HCT116 (cell line): ENCODE measurements at regions not wholly inside any gene's neighbourhood (a gene's known extent, or its start where the extent isn't known, plus 50 kb on each side); places are given as distances from the start of the nearest gene placed in this dataset.

ENCODE experiments used
- ATAC-seq: fragments of 200-7000 bp; cut with Tn5 transposase; 2 replicates; pipeline ENCODE4 v1.9.1; 2020; ENCODE audit warnings: mild to moderate bottlenecking, moderate library complexity
- BruUV-seq: library from RNA; stranded (reverse); fragments of 400-500 nt; replicated peaks from 2 replicates; lab custom pipeline; 2021; lab: Mats Ljungman, UMichigan
- CTCF ChIA-PET: fragments of 300-600 bp; sonication (Branson Sonifier 250); formaldehyde crosslinking; loops from one replicate; lab custom pipeline; 2021; ENCODE audit warnings: antibody characterized with exemption; lab: Charles Lee
- POLR2A ChIA-PET: fragments of 300-600, 350-600 bp; sonication (Branson Sonifier 250); formaldehyde crosslinking; loops from one replicate; lab custom pipeline; 2021; ENCODE audit warnings: antibody characterized with exemption; lab: Charles Lee
- RAD21 ChIA-PET, 2 experiments: fragments of 300-600 bp; sonication (Branson Sonifier 250); formaldehyde crosslinking; loops; one replicate each; lab custom pipeline; 2023; ENCODE audit warnings: low total read pairs in 2 of 2; ENCODE audit not compliant: uncharacterized antibody in 2 of 2, unreplicated experiment in 2 of 2, low non-redundant PET in 1 of 2; lab: Charles Lee
- DNase-seq: peaks from one replicate; pipeline ENCODE4 v3.0.0-alpha.2; 2010; ENCODE audit warnings: low read depth, low spot score
- H2AFZ ChIP-seq: fragments of 200-600 bp; shearing (Covaris generic), sonication (generic); 2 replicates; pipeline ENCODE4 v1.6.1; 2017; ENCODE audit warnings: low read depth, mixed run types, mixed read lengths, antibody characterized with exemption, low read length; ENCODE audit not compliant: poor library complexity, severe bottlenecking
- H3K27ac ChIP-seq: 2 replicates; pipeline ENCODE4 v1.5.1; 2012; ENCODE audit warnings: low read depth, low read length
- H3K27me3 ChIP-seq: fragments of 200-600 bp; sonication (generic); 2 replicates; pipeline ENCODE4 v1.6.1; 2016; ENCODE audit warnings: mixed run types, low read length, mixed read lengths; ENCODE audit not compliant: insufficient read depth
- H3K36me3 ChIP-seq, 2 experiments: fragments of 200-500 bp in 1 of 2; fragments of 200-600 bp in 1 of 2; sonication (Bioruptor generic) in 1 of 2; sonication (generic) in 1 of 2; 2 replicates each; pipeline versions ENCODE4 v1.5.1 to v1.6.1; 2014 to 2016; ENCODE audit warnings: low read length in 2 of 2, inconsistent platforms in 1 of 2, mixed read lengths in 1 of 2, mixed run types in 1 of 2; ENCODE audit not compliant: insufficient read depth in 2 of 2, control insufficient read depth in 1 of 2
- H3K4me1 ChIP-seq, 2 experiments: fragments of 200-600 bp in 1 of 2; sonication (generic) in 1 of 2; 2 replicates each; pipeline versions ENCODE4 v1.5.1 to v1.6.1; 2012 to 2017; ENCODE audit warnings: low read length in 2 of 2, inconsistent platforms in 1 of 2, mild to moderate bottlenecking in 1 of 2, mixed read lengths in 1 of 2, mixed run types in 1 of 2, moderate library complexity in 1 of 2; ENCODE audit not compliant: insufficient read depth in 2 of 2, control insufficient read depth in 1 of 2
- H3K4me2 ChIP-seq: fragments of 200-600 bp; sonication (generic); 2 replicates; pipeline ENCODE4 v1.6.1; 2017; ENCODE audit warnings: mixed run types, low read length, mixed read lengths
- H3K4me3 ChIP-seq, 2 experiments: fragments of 200-600 bp in 1 of 2; sonication (generic) in 1 of 2; replicated peaks in 1 of 2; 2 replicates each; pipeline ENCODE4 v1.5.1; 2011 to 2016; ENCODE audit warnings: low read length in 2 of 2, control low read depth in 1 of 2, low read depth in 1 of 2, mild to moderate bottlenecking in 1 of 2, mixed read lengths in 1 of 2, mixed run types in 1 of 2
- H3K79me2 ChIP-seq: fragments of 200-600 bp; sonication (generic); 2 replicates; pipeline ENCODE4 v1.6.1; 2017; ENCODE audit warnings: mild to moderate bottlenecking, mixed run types, low read length, moderate library complexity, mixed read lengths; ENCODE audit not compliant: insufficient read depth
- H3K9ac ChIP-seq: fragments of 200-600 bp; sonication (generic); 2 replicates; pipeline ENCODE4 v1.6.1; 2016; ENCODE audit warnings: low read length, mixed read lengths
- H3K9me2 ChIP-seq: fragments of 200-600 bp; sonication (generic), shearing (Covaris generic); 2 replicates; pipeline ENCODE4 v1.6.1; 2017; ENCODE audit warnings: mixed run types, mild to moderate bottlenecking, moderate library complexity; ENCODE audit not compliant: insufficient read depth
- H3K9me3 ChIP-seq, 2 experiments: fragments of 200-500 bp in 1 of 2; fragments of 200-600 bp in 1 of 2; sonication (Bioruptor generic) in 1 of 2; sonication (generic) in 1 of 2; 2 replicates each; pipeline ENCODE4 v1.6.1; 2014 to 2017; ENCODE audit warnings: low read length in 2 of 2, mixed read lengths in 2 of 2, inconsistent platforms in 1 of 2, low read depth in 1 of 2, mild to moderate bottlenecking in 1 of 2, mixed run types in 1 of 2, moderate library complexity in 1 of 2; ENCODE audit not compliant: control insufficient read depth in 1 of 2, insufficient read depth in 1 of 2
- H4K20me1 ChIP-seq: fragments of 200-600 bp; sonication (generic), shearing (Covaris generic); 2 replicates; pipeline ENCODE4 v1.6.1; 2017; ENCODE audit warnings: mixed run types, mild to moderate bottlenecking, moderate library complexity; ENCODE audit not compliant: insufficient read depth
- CBX3 ChIP-seq: IDR thresholded peaks from 2 replicates; pipeline ENCODE4 v1.6.1; 2012; ENCODE audit warnings: low read depth
- EZH2phosphoT487 ChIP-seq: fragments of 200-600 bp; IDR thresholded peaks from 2 replicates; pipeline ENCODE4 v1.6.1; 2018; ENCODE audit warnings: antibody characterized with exemption, borderline replicate concordance
- POLR2A ChIP-seq: IDR thresholded peaks from 2 replicates; pipeline ENCODE4 v1.7.0; 2011; ENCODE audit warnings: borderline replicate concordance; ENCODE audit not compliant: insufficient read depth, insufficient read length; ENCODE audit errors: extremely low read depth
- SIN3A ChIP-seq: IDR thresholded peaks from 2 replicates; pipeline ENCODE4 v1.6.1; 2012; ENCODE audit warnings: low read depth
- YY1 ChIP-seq: IDR thresholded peaks from 2 replicates; pipeline ENCODE4 v1.6.1; 2011; ENCODE audit warnings: low read length, low read depth, moderate library complexity, mild to moderate bottlenecking; ENCODE audit not compliant: insufficient replicate concordance; ENCODE audit errors: extremely low read depth
- intact Hi-C: fragments of 100-400 bp; cut with micrococcal nuclease; formaldehyde crosslinking; loops from 2 replicates; pipeline ENCODE4 v1.10.0; 2022
- TF ChIP-seq, protein P1 (sequence below): IDR thresholded peaks from 2 replicates; pipeline ENCODE4 v1.6.1; 2012; ENCODE audit warnings: low read depth
- TF ChIP-seq, protein P2 (sequence below): IDR thresholded peaks from 2 replicates; pipeline ENCODE4 v1.6.1; 2012
- TF ChIP-seq, protein P3 (sequence below), 3 experiments: fragments of 200-600 bp in 1 of 3; sonication (generic) in 1 of 3; IDR thresholded peaks in 2 of 3; conservative IDR thresholded peaks in 1 of 3; 2 replicates each; pipeline ENCODE4 v1.5.1; 2012 to 2017; ENCODE audit warnings: low read depth in 2 of 3, low read length in 2 of 3, antibody characterized with exemption in 1 of 3, borderline replicate concordance in 1 of 3, control low read depth in 1 of 3, mild to moderate bottlenecking in 1 of 3, mixed read lengths in 1 of 3, mixed run types in 1 of 3, moderate library complexity in 1 of 3; ENCODE audit not compliant: insufficient read depth in 1 of 3
- TF ChIP-seq, protein P4 (sequence below): IDR thresholded peaks from 2 replicates; pipeline ENCODE4 v1.6.1; 2012

DNA sequence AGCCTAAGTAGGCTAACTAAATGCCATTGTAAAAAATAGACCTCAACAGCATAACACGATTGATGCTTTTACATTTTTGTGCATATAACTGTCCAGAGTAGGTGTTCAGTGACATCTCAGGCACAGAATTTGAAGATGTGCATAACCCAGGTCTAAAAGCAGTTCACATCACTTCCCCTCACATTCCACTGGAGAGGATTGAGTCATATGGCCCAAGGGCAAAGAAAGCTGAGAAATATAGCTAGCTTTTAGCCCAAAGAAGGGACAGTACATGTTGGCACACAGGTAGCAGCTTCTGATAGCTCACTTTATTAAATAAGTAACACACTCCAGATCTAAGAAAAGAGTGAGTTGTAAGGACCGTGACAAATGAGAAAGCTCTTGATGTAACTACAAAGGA lies 2259.5 kb upstream of the WWC1 start:
- ATAC-seq (no peak), DNase-seq (no peak)
- Histone ChIP-seq H4K20me1 (no peaks in the 10 kb centered on the region), H3K36me3 (no peaks in the 10 kb centered on the region), H2AFZ (no peak overlapping the region), H3K79me2 (no peaks in the 10 kb centered on the region), H3K9me3 (peaks cover 8 to 26% of the 10 kb centered on the region in 2 experiments; a peak in 2 of 4 replicates), H3K4me2 (no peak overlapping the region), H3K4me3 (no peak overlapping the region), H3K9me2 (no peaks in the 10 kb centered on the region), H3K27me3 (no peaks in the 10 kb centered on the region), H3K9ac (no peak overlapping the region), H3K27ac (no peak overlapping the region), H3K4me1 (no peaks in the 10 kb centered on the region)
- intact Hi-C loops: no loop called here
- BruUV-seq: no TSS peak
- ChIA-PET CTCF (no interaction called here), POLR2A (no interaction called here), RAD21 (no interaction called here)
- no peak for TF ChIP-seq SIN3A
- TF ChIP-seq, protein P1, sequence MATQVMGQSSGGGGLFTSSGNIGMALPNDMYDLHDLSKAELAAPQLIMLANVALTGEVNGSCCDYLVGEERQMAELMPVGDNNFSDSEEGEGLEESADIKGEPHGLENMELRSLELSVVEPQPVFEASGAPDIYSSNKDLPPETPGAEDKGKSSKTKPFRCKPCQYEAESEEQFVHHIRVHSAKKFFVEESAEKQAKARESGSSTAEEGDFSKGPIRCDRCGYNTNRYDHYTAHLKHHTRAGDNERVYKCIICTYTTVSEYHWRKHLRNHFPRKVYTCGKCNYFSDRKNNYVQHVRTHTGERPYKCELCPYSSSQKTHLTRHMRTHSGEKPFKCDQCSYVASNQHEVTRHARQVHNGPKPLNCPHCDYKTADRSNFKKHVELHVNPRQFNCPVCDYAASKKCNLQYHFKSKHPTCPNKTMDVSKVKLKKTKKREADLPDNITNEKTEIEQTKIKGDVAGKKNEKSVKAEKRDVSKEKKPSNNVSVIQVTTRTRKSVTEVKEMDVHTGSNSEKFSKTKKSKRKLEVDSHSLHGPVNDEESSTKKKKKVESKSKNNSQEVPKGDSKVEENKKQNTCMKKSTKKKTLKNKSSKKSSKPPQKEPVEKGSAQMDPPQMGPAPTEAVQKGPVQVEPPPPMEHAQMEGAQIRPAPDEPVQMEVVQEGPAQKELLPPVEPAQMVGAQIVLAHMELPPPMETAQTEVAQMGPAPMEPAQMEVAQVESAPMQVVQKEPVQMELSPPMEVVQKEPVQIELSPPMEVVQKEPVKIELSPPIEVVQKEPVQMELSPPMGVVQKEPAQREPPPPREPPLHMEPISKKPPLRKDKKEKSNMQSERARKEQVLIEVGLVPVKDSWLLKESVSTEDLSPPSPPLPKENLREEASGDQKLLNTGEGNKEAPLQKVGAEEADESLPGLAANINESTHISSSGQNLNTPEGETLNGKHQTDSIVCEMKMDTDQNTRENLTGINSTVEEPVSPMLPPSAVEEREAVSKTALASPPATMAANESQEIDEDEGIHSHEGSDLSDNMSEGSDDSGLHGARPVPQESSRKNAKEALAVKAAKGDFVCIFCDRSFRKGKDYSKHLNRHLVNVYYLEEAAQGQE: no peak
- TF ChIP-seq CBX3: no peak
- TF ChIP-seq, protein P2, sequence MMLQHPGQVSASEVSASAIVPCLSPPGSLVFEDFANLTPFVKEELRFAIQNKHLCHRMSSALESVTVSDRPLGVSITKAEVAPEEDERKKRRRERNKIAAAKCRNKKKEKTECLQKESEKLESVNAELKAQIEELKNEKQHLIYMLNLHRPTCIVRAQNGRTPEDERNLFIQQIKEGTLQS: no peak
- no peak for TF ChIP-seq POLR2A
- TF ChIP-seq YY1: no peak
- TF ChIP-seq, protein P3, sequence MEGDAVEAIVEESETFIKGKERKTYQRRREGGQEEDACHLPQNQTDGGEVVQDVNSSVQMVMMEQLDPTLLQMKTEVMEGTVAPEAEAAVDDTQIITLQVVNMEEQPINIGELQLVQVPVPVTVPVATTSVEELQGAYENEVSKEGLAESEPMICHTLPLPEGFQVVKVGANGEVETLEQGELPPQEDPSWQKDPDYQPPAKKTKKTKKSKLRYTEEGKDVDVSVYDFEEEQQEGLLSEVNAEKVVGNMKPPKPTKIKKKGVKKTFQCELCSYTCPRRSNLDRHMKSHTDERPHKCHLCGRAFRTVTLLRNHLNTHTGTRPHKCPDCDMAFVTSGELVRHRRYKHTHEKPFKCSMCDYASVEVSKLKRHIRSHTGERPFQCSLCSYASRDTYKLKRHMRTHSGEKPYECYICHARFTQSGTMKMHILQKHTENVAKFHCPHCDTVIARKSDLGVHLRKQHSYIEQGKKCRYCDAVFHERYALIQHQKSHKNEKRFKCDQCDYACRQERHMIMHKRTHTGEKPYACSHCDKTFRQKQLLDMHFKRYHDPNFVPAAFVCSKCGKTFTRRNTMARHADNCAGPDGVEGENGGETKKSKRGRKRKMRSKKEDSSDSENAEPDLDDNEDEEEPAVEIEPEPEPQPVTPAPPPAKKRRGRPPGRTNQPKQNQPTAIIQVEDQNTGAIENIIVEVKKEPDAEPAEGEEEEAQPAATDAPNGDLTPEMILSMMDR (IDR thresholded peaks at IDR 0.05 in 2 of 3, conservative IDR thresholded peaks at IDR 0.05 in 1 of 3; ENCODE audit: borderline replicate concordance in 1 of 3, insufficient read depth in 1 of 3, low read depth in 2 of 3, low read length in 2 of 3): no peak
- TF ChIP-seq, protein P4, sequence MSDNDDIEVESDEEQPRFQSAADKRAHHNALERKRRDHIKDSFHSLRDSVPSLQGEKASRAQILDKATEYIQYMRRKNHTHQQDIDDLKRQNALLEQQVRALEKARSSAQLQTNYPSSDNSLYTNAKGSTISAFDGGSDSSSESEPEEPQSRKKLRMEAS: no peak
- no peak for TF ChIP-seq EZH2phosphoT487
